ENCODE measurements at regions not wholly inside any gene's neighbourhood (a gene's known extent, or its start where the extent isn't known, plus 50 kb on each side); places are given as distances from the start of the nearest gene placed in this dataset.

DNA sequence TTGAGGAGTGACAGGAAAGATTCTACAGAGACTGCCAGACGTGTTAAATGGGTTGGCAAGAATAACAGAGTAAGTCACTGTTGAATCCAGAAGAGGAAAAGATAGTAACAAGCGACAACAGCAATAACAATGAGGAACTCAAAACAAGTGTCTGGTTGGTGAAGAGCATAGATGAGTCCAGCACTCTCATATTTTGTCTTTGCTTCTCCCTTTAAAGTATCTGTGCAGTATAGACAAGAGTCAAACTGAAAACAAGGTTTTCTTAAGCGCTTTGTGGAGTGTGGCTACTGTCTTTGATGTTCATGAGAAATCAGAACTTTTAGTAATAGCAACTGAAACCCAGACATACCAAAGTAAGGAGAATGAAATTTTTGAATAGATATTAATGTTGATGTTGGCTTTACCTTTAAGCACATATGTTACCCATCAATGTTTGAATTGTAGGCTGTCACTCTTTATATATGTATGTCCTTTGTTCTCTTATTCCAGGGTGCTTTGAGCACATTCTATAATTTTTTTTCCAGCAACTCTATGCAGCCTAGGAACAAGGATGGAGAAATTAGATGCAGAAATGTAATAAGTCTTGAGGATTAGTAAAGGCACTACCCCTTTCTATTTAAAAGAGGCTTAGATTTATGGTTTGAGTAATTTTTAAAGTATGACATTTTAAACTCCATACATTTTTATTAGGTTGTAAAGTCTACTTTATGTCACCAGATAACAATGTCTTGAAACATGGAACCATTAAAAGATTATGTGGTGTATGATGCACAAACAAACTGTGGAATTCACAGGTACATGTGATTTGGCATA is 185.5 kb downstream of the NFKBIZ start:
- TF ChIP-seq, protein P1, sequence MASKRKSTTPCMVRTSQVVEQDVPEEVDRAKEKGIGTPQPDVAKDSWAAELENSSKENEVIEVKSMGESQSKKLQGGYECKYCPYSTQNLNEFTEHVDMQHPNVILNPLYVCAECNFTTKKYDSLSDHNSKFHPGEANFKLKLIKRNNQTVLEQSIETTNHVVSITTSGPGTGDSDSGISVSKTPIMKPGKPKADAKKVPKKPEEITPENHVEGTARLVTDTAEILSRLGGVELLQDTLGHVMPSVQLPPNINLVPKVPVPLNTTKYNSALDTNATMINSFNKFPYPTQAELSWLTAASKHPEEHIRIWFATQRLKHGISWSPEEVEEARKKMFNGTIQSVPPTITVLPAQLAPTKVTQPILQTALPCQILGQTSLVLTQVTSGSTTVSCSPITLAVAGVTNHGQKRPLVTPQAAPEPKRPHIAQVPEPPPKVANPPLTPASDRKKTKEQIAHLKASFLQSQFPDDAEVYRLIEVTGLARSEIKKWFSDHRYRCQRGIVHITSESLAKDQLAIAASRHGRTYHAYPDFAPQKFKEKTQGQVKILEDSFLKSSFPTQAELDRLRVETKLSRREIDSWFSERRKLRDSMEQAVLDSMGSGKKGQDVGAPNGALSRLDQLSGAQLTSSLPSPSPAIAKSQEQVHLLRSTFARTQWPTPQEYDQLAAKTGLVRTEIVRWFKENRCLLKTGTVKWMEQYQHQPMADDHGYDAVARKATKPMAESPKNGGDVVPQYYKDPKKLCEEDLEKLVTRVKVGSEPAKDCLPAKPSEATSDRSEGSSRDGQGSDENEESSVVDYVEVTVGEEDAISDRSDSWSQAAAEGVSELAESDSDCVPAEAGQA (IDR thresholded peaks at IDR 0.05; ENCODE audit: low read depth) = no peak
- TF ChIP-seq, protein P1 (CRISPR knock-in tag; IDR thresholded peaks at IDR 0.05; ENCODE audit: borderline replicate concordance) = no peak
- TF ChIP-seq, protein P2, sequence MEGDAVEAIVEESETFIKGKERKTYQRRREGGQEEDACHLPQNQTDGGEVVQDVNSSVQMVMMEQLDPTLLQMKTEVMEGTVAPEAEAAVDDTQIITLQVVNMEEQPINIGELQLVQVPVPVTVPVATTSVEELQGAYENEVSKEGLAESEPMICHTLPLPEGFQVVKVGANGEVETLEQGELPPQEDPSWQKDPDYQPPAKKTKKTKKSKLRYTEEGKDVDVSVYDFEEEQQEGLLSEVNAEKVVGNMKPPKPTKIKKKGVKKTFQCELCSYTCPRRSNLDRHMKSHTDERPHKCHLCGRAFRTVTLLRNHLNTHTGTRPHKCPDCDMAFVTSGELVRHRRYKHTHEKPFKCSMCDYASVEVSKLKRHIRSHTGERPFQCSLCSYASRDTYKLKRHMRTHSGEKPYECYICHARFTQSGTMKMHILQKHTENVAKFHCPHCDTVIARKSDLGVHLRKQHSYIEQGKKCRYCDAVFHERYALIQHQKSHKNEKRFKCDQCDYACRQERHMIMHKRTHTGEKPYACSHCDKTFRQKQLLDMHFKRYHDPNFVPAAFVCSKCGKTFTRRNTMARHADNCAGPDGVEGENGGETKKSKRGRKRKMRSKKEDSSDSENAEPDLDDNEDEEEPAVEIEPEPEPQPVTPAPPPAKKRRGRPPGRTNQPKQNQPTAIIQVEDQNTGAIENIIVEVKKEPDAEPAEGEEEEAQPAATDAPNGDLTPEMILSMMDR (CRISPR knock-in tag; IDR thresholded peaks at IDR 0.05) = no peak
- TF ChIP-seq ZC3H4 (CRISPR knock-in tag; IDR thresholded peaks at IDR 0.05; ENCODE audit: borderline replicate concordance) (no peak), GABPA (IDR thresholded peaks at IDR 0.05; ENCODE audit: low read depth, low read length) (no peak), GABPA (CRISPR knock-in tag; IDR thresholded peaks at IDR 0.05; ENCODE audit: low read depth) (no peak)
- TF ChIP-seq, protein P3, sequence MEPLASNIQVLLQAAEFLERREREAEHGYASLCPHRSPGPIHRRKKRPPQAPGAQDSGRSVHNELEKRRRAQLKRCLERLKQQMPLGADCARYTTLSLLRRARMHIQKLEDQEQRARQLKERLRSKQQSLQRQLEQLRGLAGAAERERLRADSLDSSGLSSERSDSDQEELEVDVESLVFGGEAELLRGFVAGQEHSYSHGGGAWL (CRISPR knock-in tag; IDR thresholded peaks at IDR 0.05) = no peak
